NCI-H748 (cell line): ENCODE measurements at regions not wholly inside any gene's neighbourhood (a gene's known extent, or its start where the extent isn't known, plus 50 kb on each side); places are given as distances from the start of the nearest gene placed in this dataset.
A peak's percentile ranks its signal among the peaks of the same experiment; 100 is the strongest.

Experiments used
- DNase-seq: peaks from one replicate; lab custom pipeline; 2025; ENCODE audit not compliant: unreplicated experiment; lab: John Stamatoyannopoulos, UW

GRCh38 chr13:33514362-33514761 lies 228.8 kb upstream of the STARD13 start:
- no peak for DNase-seq

GRCh38 chr13:33515146-33515545 lies 229.6 kb upstream of the STARD13 start:
- no peak for DNase-seq

GRCh38 chr13:33518452-33518851 lies 232.9 kb upstream of the STARD13 start:
- peak; percentile 33 for DNase-seq

- no peak for DNase-seq
These were observed 234.3 kb upstream of the STARD13 start for GRCh38 chr13:33519561-33520467.

DNA sequence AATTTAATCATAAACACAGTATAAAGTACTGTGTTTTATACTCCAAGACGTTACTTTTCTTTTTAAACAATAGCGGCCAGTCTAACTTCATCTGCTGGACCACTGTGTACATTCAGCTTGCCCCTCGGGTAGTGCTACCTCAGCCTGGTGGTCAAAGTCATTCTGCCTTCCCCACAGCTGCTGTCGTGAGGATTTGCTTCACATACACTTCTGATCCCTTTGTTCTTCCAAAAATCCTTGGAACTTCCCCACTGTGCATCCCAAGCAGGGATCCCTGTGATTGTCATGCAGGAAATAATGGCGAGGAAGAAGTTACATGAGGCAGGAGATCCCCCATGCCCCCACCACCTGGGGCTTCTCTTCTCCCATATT lies 234.9 kb upstream of the STARD13 start:
- no peak for DNase-seq

- no peak for DNase-seq
These were observed 238.5 kb upstream of the STARD13 start for GRCh38 chr13:33524086-33524485.

DNA sequence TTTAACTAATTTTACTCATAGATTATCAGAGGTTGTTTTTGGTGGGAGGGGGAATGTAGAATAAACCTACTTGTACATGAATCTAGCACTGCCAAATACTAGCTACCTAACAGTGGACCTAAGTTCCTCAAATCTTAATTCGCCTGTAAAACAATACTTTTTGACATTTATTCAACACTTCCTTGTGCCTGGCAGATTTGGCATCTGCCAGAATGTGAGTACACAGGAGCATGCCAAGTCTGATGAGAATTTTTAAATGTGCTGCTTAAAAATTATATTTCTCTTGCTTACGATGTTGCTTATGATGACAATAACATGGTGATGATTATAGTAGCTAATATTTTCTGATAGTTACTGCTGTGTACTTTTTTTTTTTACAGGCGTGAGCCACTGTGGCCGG lies 240.2 kb upstream of the STARD13 start:
- no peak for DNase-seq

DNA sequence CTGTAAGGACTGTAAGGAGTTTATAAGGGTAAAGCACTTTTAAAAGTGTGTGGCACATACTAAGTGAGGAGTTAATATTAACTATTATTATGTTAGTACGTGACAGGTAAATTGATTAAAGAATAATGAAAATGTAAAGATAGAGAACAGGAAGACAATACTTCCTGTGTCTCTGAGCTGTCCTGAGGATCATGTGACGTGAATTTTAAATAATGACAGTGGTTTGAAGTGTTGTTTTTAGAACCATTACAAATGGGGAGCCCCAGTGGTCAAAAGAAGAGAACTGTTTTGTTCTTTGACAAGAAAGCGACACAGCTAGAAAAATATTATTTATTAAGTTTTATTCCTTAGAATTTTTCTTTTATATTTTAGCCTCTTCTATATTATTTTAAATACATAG lies 241.2 kb upstream of the STARD13 start:
- no peak for DNase-seq

GRCh38 chr13:33528896-33529295 lies 243.3 kb upstream of the STARD13 start:
- no peak for DNase-seq

DNA sequence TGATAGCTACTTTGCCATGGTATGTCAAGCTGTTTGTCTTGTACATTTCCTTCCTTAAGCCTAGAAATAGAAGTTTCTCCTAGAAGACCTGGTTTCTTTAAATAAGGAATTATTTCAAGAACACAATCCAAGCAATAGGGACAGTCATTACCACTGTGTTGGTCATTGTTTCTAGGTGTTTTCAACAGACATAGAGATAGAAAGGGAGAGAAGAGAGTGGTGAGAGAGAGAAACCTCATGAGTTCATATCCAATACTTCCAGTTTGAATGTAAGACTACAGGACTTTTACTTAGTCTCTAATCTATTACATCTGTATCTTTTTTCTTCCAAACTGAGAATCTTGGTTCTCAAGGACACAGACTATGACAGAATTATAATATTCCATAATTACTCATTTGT lies 245.9 kb upstream of the STARD13 start:
- DNase-seq = no peak

DNA sequence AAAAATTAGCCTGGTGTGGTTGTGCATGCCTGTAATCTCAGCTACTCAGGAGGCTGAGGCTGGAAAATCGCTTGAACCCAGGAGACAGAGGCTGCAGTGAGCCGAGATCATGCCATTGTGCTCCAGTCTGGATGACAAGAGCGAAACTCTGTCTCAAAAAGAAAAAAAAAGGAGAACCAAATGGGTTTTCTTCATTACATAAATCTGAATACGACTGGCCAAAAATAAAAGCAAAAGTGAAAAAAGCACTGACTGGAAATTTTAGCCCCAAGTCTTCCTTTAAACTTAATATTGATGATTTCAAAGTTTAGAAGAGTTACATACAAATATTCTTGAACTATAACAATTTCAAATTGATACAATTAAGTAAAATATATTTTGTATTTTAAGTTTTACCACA lies 249.5 kb upstream of the STARD13 start:
- no peak for DNase-seq

GRCh38 chr13:33536601-33537000 lies 251.0 kb upstream of the STARD13 start:
- DNase-seq = no peak

DNA sequence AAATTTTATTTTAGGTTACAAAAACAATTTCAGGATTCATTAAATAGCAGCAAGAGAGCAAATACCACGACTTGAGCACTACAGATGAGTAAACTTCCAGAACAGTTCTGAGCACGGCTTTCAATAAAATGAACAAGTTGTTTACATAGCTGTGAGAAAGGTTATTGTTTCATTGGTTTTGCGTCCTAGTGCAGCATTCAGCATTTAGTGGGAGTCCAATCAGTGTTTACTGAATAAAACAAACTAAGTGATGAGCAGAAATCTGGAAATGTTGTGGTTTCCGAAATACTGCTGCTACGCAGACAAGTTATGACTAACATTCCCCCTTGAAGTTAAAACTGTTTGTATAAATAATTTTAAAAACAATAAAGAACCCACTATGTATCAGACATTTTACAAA lies 251.5 kb upstream of the STARD13 start:
- peak; percentile 51 for DNase-seq

DNA sequence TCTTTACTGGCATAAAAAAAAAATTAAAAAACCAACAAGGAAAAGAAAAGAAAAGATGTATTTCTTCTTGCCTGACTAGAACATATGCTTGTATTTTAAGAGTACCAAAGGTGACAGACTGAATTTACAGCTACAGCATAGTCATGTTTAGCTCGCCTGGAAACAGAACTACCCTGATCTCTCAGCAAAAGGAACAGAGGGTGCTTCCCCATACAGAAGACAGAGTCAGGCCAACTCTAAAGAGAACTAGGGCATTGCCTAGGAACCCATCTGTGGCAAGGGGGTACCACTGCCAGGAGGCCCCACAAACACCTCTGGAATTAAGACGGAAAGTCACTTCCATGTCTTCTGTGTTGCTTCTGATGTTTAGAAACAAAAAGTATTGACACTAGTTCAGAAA lies 252.1 kb upstream of the STARD13 start:
- DNase-seq = no peak

GRCh38 chr13:33541456-33541855 lies 255.9 kb upstream of the STARD13 start:
- DNase-seq = no peak

DNA sequence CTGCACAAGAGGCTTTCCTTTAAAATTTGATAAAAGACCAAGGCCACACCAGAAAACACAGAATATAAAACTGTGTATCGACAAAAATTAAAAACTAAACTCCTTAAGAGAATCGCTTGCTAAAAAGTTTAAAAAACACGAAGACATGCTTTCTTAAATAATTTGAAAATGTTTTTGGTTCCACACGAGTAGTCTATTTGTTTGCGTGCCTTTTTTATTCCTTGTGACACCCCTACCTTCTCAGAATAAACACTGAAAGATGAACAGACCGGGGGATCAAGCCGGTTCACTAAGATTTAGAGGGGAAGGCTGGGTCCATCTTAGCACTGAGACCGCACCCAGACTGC lies 256.4 kb upstream of the STARD13 start:
- DNase-seq = no peak

- peak; percentile 100 for DNase-seq
These were observed 256.9 kb upstream of the STARD13 start for GRCh38 chr13:33542309-33543088.

GRCh38 chr13:33543089-33543459 lies 257.5 kb upstream of the STARD13 start:
- DNase-seq = peak; percentile 95

GRCh38 chr13:33543631-33544265 lies 258.2 kb upstream of the STARD13 start:
- DNase-seq = peak; percentile 87

DNA sequence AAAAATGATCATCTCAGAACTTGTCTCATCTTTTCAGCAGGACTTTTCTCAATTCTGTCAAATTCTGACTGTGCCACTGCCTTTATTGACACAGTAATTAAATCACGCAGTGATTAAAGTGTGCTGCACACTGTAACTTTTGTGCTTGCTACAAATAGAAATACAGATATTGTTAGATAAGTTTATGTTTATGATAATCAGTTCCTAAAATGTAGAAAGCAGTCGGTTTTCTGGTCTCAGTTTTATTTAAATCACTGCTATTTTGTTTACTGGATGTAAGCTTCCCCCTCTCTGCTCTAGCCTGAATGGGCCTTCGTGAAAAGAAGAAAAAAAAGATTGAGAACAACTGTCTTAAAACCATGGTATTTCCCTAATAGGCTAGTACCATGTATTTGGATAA lies 258.8 kb upstream of the STARD13 start:
- peak; percentile 75 for DNase-seq

GRCh38 chr13:33545492-33545891 lies 259.9 kb upstream of the STARD13 start:
- peak; percentile 99 for DNase-seq

DNA sequence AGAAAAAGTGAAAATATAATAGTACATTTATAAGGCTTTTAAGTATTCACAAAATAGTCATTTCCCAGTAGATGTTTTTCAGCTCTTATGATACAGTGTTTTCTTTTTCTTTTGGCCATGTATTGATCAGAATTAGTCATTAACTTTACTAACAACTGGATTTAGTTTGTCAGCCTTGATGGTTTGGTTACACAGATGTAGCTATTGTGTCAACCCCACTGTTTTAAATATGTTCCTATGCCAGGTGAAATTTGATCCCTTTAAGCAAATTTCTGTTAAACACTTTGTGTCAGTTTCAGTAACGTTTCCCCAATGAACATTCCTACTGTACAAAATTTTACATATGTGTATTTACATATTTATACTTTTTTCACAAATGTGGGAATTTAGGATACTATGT lies 261.5 kb upstream of the STARD13 start:
- DNase-seq = peak; percentile 91
